Astrocyte (in vitro differentiated cells and primary cell): ENCODE measurements at regions not wholly inside any gene's neighbourhood (a gene's known extent, or its start where the extent isn't known, plus 50 kb on each side); places are given as distances from the start of the nearest gene placed in this dataset.

Experiments used
- DNase-seq: peaks from one replicate; pipeline ENCODE4 v3.0.0-alpha.2; 2010; ENCODE audit warnings: low read depth
- FAIRE-seq: peaks from 2 replicates; lab custom pipeline; 2011; peaks lifted over from hg19 to GRCh38; lab: Jason Lieb, UNC
- H2AFZ ChIP-seq: 2 replicates; pipeline ENCODE4 v1.6.0; 2012; ENCODE audit warnings: low read depth, low read length, inconsistent platforms
- H3K27ac ChIP-seq: 2 replicates; pipeline ENCODE4 v1.5.1; 2011; ENCODE audit warnings: low read depth, low read length, inconsistent platforms
- H3K27me3 ChIP-seq: 2 replicates; pipeline ENCODE4 v1.6.0; 2011; ENCODE audit warnings: low read length, inconsistent platforms; ENCODE audit not compliant: insufficient read depth
- H3K36me3 ChIP-seq: 2 replicates; pipeline ENCODE4 v1.5.1; 2011; ENCODE audit warnings: low read length, inconsistent platforms; ENCODE audit not compliant: insufficient read depth
- H3K4me1 ChIP-seq: 2 replicates; pipeline ENCODE4 v1.5.1; 2011; ENCODE audit warnings: low read length, inconsistent platforms; ENCODE audit not compliant: insufficient read depth
- H3K4me2 ChIP-seq: 2 replicates; pipeline ENCODE4 v1.6.0; 2012; ENCODE audit warnings: low read length, inconsistent platforms
- H3K4me3 ChIP-seq: 2 replicates; pipeline ENCODE4 v1.5.1; 2011; ENCODE audit warnings: low read depth, mild to moderate bottlenecking, low read length, inconsistent platforms; ENCODE audit not compliant: insufficient read depth
- H3K79me2 ChIP-seq: 2 replicates; pipeline ENCODE4 v1.6.0; 2012; ENCODE audit warnings: mild to moderate bottlenecking, low read length, inconsistent platforms; ENCODE audit not compliant: insufficient read depth
- H3K9ac ChIP-seq: 2 replicates; pipeline ENCODE4 v1.6.0; 2012; ENCODE audit warnings: mild to moderate bottlenecking, low read length, inconsistent platforms
- H3K9me3 ChIP-seq: 2 replicates; pipeline ENCODE4 v1.5.1; 2012; ENCODE audit warnings: low read depth, mild to moderate bottlenecking, low read length, inconsistent platforms; ENCODE audit not compliant: insufficient read depth
- H4K20me1 ChIP-seq: 2 replicates; pipeline ENCODE4 v1.6.0; 2012; ENCODE audit warnings: low read length, inconsistent platforms; ENCODE audit not compliant: insufficient read depth
- H3K27ac Mint-ChIP-seq: one replicate; pipeline ENCODE4 v1.8.0; 2021; ENCODE audit warnings: mild to moderate bottlenecking, mixed read lengths; ENCODE audit not compliant: unreplicated experiment
- H3K27me3 Mint-ChIP-seq: one replicate; pipeline ENCODE4 v1.8.0; 2021; ENCODE audit warnings: low read depth, mixed read lengths; ENCODE audit not compliant: unreplicated experiment
- H3K36me3 Mint-ChIP-seq: one replicate; pipeline ENCODE4 v1.8.0; 2021; ENCODE audit warnings: low read depth, mixed read lengths; ENCODE audit not compliant: unreplicated experiment
- H3K4me1 Mint-ChIP-seq: one replicate; pipeline ENCODE4 v1.8.0; 2021; ENCODE audit warnings: low read depth, mixed read lengths; ENCODE audit not compliant: unreplicated experiment
- H3K4me3 Mint-ChIP-seq: one replicate; pipeline ENCODE4 v1.8.0; 2021; ENCODE audit warnings: mild to moderate bottlenecking, moderate library complexity, mixed read lengths; ENCODE audit not compliant: unreplicated experiment
- H3K9me3 Mint-ChIP-seq: one replicate; pipeline ENCODE4 v1.8.0; 2021; ENCODE audit warnings: mild to moderate bottlenecking, mixed read lengths; ENCODE audit not compliant: unreplicated experiment
- CTCF ChIP-seq: IDR thresholded peaks from 2 replicates; pipeline ENCODE4 v1.5.1; 2011; ENCODE audit warnings: low read depth, mild to moderate bottlenecking, inconsistent platforms, low read length, moderate library complexity; ENCODE audit not compliant: insufficient read depth
- EZH2 ChIP-seq: IDR thresholded peaks from 2 replicates; pipeline ENCODE4 v1.6.1; 2012; ENCODE audit warnings: mild to moderate bottlenecking, low read length, inconsistent platforms; ENCODE audit not compliant: insufficient read depth

- Mint-ChIP-seq H3K9me3 (peaks cover 13% of the 10 kb centered on the region), H3K36me3 (no peaks in the 10 kb centered on the region), H3K27me3 (peaks cover 10% of the 10 kb centered on the region), H3K4me1 (peaks cover 6% of the 10 kb centered on the region), H3K27ac (no peak overlapping the region), H3K4me3 (no peak overlapping the region)
- Histone ChIP-seq H3K4me3 (no peak overlapping the region), H3K4me1 (peaks cover 16% of the 10 kb centered on the region), H3K9ac (peak overlapping the region; percentile 65), H3K36me3 (no peaks in the 10 kb centered on the region), H3K79me2 (no peaks in the 10 kb centered on the region), H3K4me2 (peak overlapping the region; percentile 60), H3K9me3 (no peaks in the 10 kb centered on the region), H3K27me3 (peaks cover 2% of the 10 kb centered on the region), H2AFZ (no peak overlapping the region), H4K20me1 (no peaks in the 10 kb centered on the region), H3K27ac (peak overlapping the region; percentile 88)
- FAIRE-seq, result peak; percentile 63
- TF ChIP-seq EZH2 (no peak), CTCF (no peak)
- DNase-seq, result peak; percentile 81
Observed at GRCh38 chr16:54462151-54462651, 175.6 kb upstream of the IRX3 start.

- Histone ChIP-seq H3K4me2 (no peak overlapping the region), H3K4me3 (no peak overlapping the region), H3K27me3 (peaks cover 2% of the 10 kb centered on the region), H3K79me2 (no peaks in the 10 kb centered on the region), H3K4me1 (peaks cover 12% of the 10 kb centered on the region), H4K20me1 (no peaks in the 10 kb centered on the region), H3K36me3 (no peaks in the 10 kb centered on the region), H3K27ac (no peak overlapping the region), H3K9ac (no peak overlapping the region), H3K9me3 (no peaks in the 10 kb centered on the region), H2AFZ (no peak overlapping the region)
- Mint-ChIP-seq H3K9me3 (peaks cover 11% of the 10 kb centered on the region), H3K4me1 (peaks cover 6% of the 10 kb centered on the region), H3K27ac (no peak overlapping the region), H3K4me3 (no peak overlapping the region), H3K36me3 (no peaks in the 10 kb centered on the region), H3K27me3 (peaks cover 18% of the 10 kb centered on the region)
- FAIRE-seq (no peak), DNase-seq (no peak)
- TF ChIP-seq CTCF (no peak), EZH2 (no peak)
Observed at GRCh38 chr16:54460263-54460860, 173.8 kb upstream of the IRX3 start.
